ENCODE measurements at regions not wholly inside any gene's neighbourhood (a gene's known extent, or its start where the extent isn't known, plus 50 kb on each side); places are given as distances from the start of the nearest gene placed in this dataset.

- no peak for TF ChIP-seq POLR2A (IDR thresholded peaks at IDR 0.05)
- TF ChIP-seq CTCF (IDR thresholded peaks at IDR 0.05) = no peak
Measured at GRCh38 chr9:89778100-89779090, 173.6 kb downstream of the GADD45G start.

Data from breast epithelium (tissue), 3 donors.